Mammary epithelial cell (primary cell): ENCODE measurements at regions not wholly inside any gene's neighbourhood (a gene's known extent, or its start where the extent isn't known, plus 50 kb on each side); places are given as distances from the start of the nearest gene placed in this dataset.

ENCODE experiments used
- CTCF ChIP-seq, 2 donors: IDR thresholded peaks in 1 of 2; conservative IDR thresholded peaks in 1 of 2; 2 replicates each; pipeline ENCODE4 v1.5.1; 2011 to 2012; ENCODE audit warnings: inconsistent platforms in 2 of 2, low read length in 2 of 2, mild to moderate bottlenecking in 2 of 2, control low read depth in 1 of 2, low read depth in 1 of 2; ENCODE audit not compliant: insufficient read depth in 1 of 2; ENCODE audit errors: extremely low read depth in 1 of 2
- EZH2 ChIP-seq: IDR thresholded peaks from 2 replicates; pipeline ENCODE4 v1.6.1; 2012; ENCODE audit warnings: low read length, inconsistent platforms, borderline replicate concordance

- no peak for TF ChIP-seq CTCF (conservative IDR thresholded peaks at IDR 0.05 in 1 of 2, IDR thresholded peaks at IDR 0.05 in 1 of 2; ENCODE audit: extremely low read depth in 1 of 2, insufficient read depth in 1 of 2, low read depth in 1 of 2, low read length in 2 of 2)
- no peak for TF ChIP-seq EZH2
Observed at GRCh38 chr1:222991908-222992307, 151.1 kb downstream of the TLR5 start.
